Left kidney (tissue), 1 donor: ENCODE measurements at regions not wholly inside any gene's neighbourhood (a gene's known extent, or its start where the extent isn't known, plus 50 kb on each side); places are given as distances from the start of the nearest gene placed in this dataset.

Source experiments
- DNase-seq: peaks from one replicate; pipeline ENCODE4 v3.0.0-alpha.2; 2013

DNA sequence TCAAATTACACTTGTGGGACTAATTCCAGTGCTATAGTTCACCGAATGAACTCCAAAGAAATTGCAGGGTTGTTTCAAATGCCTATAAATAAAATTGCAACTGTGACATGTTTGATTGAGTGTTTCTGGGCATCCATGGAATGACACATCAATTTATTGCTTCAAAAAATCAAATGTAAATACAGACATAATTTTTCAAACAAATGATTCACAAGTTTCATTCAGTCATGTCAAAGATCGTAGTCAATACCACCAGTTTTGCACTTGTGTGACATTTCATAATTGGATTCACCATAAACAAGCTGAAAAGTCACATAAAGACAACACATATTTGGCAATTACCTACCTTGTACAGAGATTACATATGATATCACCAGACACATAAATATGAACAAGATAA is 350.8 kb downstream of the CDH2 start:
- DNase-seq, result no peak

- no peak for DNase-seq
These were observed 351.2 kb downstream of the CDH2 start for GRCh38 chr18:27825689-27826088.

GRCh38 chr18:27824841-27825681 is 351.9 kb downstream of the CDH2 start:
- DNase-seq, result no peak

GRCh38 chr18:27824275-27824674 is 352.7 kb downstream of the CDH2 start:
- no peak for DNase-seq

- DNase-seq, result no peak
These were observed 353.9 kb downstream of the CDH2 start for GRCh38 chr18:27823053-27823452.

DNA sequence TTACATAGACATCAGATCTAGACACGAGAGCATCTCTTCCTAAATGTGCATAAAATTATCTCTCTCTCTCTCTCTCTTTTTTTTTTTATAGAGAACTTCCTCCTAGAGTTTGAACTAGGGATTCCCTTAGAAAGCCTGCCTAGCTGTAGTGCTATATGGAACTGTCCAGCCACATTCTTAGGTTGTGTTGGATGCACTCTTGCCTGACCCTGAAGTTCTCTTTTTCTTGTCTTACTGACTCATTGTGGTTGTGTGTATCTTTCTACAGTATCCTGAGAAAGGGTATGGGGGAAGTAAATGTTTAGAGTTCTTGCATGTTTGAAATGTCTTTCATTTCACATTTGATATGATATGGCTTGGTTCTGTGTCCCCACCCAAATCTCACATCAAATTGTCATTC is 368.2 kb downstream of the CDH2 start:
- no peak for DNase-seq

DNA sequence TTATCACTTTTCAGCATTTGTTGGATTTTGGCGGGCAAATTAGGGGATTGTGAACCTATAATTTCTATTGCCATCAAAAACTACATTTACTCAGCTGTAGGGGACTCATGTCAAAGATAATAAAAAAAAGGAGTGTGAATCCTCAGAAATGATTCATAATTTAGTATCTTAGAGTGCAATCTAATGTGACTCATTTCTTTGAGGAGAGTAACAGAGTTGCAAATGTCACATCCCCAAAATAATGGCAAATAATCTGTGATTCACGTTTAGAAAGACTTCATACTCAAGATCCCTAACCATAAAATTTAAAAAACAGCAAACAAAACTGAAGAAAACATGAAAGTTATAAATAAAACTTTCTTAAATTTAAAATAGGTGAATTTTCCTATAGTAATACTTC is 373.0 kb downstream of the CDH2 start:
- no peak for DNase-seq

GRCh38 chr18:27797484-27797883 is 379.4 kb downstream of the CDH2 start:
- DNase-seq, result no peak

GRCh38 chr18:27794181-27794926 is 382.6 kb downstream of the CDH2 start:
- DNase-seq, result no peak

DNA sequence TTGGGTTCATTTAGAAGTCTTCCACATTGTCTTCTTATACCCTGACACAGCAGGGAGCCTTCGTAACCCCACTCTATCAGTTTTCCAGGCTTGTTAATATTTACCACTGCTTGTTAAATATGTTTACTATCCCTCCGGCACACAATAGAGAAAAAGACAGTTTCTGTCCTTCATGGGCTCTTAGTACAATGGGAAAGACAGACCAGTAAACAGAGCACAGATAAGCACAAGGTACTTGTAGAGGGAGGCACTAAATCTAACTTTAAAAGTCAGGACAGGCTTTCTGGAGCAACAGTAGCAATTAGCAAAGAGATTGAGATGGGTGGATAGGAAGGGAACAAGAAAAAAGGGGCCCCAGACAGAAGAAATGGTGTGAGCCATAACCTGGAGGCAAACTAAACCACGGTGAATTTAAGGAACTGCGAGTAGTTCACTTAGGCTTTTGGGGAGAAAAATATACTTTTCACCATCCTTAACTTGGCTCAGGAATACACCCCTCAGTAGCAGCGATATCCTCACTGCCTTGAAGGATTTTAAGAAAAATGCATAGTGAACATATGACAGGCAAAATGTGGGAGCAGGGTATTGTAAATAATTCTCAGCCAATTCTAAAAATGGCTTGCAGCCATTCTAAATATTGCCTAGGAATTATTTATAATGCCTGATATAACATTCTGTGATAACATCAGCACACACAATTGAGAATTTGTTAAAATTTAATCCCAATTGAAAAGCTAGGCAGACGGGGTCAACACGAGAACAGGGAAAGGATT is 383.7 kb downstream of the CDH2 start:
- no peak for DNase-seq

DNA sequence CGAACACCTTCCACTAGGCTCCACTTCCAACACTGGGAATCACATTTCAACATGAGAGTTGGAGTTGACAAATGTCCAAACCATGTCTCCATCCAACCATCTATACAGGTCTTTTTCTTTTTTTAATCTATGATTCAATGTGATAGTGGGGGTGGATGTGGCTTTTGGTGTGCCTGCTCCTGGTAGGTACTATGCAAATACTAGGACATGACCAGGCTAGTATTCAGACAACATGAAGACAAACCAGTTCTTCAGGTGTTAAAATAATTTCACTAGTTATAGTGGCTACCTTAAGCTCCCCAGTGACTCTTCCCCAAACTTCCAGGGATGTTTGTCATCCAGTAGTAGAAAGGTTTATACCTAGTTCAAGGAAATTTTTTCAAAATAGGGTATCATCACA is 387.5 kb downstream of the CDH2 start:
- DNase-seq, result no peak

DNA sequence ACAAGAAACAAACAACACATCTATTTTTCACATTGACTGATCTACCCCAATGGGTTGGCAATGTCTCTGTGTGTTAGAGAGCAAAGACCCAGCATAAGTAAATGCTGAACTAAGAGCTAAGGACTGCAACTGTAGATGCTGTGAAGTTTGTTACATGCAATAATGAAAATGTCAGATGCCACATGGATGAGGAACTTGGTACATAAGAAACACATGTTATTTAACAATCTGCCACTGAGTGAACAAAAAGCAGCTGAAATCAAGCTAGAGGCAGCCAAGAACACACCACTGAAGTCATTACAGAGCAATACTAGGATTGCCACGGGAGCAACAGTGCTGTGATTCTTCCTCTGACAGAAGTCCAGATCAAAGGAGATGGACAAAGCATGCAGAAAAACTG is 389.4 kb downstream of the CDH2 start:
- no peak for DNase-seq

- no peak for DNase-seq
These were observed 391.0 kb downstream of the CDH2 start for GRCh38 chr18:27785815-27786471.

- DNase-seq, result no peak
These were observed 396.7 kb downstream of the CDH2 start for GRCh38 chr18:27780061-27780745.

DNA sequence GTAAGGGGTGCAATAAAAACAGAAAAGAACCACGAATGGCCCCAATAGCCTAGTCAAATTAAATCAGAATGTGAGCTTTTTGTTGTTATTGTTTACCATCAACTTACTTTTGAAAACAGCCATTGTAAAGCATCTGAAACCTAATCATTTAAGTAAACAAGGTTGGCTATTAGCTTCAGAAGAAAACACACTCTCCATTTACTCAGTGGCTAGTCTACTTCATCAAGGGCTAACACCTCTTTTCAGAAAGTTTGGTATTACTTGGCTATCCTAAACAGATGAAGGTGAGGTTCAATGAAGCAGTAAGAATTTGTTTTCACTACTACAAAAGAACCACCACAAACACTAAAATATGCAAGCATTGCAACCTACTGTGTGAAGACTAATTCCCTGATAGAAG is 398.0 kb downstream of the CDH2 start:
- no peak for DNase-seq

DNA sequence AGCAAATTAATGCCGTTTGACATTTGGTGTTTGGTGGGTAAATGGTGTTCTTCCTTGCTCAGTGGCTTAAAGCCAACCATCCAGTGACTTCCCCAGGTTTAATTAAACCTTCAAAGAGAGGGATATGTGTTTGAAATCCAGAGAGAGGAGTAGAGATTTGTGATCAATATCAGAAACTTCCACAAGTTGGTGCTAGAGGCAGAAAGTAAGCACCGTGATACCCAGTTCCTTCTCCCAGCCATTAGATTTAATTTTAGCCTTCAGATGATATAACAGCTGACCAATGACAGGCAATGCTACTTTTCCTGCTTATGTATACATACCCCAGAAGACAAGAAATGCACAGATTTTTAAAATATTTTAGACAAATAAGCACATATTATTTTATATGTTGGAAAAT is 398.5 kb downstream of the CDH2 start:
- no peak for DNase-seq

DNA sequence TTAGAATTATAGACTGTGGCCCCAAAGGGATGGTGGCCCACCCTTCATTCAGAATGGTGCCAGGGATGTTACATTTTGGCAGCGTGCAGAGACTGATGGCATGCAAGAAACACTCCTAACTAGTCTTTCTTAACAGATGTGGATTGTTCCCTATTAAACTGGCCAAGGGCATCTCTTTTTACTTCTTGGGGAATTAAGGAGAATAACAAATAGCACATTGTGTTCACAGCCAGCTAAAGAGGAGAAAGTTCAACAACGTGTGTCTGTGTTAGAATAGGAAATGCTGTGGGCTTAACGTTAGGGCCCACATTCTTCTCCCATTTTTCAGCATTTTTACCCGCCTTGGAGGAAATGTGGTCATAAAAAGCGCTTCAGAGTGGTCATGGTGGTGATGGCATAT is 404.8 kb downstream of the CDH2 start:
- no peak for DNase-seq

- no peak for DNase-seq
These were observed 405.4 kb downstream of the CDH2 start for GRCh38 chr18:27771571-27771970.

DNA sequence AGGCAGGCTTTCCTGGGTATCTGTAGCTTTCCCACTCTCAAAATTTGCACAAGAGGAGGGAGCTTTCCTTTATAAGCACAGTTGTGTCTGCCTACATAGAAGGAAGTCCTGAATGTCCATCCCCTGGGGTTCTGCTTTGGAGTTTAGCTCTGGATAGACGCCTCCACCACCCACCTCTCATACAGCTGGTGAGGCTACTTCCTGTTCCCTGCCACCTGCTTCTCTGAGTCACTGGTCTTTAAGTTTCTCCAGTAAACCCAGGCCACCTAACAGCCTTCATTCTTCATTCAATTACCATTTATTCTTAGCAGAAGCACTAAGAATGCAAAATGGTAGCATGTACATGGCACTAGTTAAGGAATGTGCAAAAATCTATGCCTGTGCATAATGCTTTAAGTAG is 407.8 kb downstream of the CDH2 start:
- no peak for DNase-seq

GRCh38 chr18:27763936-27764335 is 413.0 kb downstream of the CDH2 start:
- no peak for DNase-seq

DNA sequence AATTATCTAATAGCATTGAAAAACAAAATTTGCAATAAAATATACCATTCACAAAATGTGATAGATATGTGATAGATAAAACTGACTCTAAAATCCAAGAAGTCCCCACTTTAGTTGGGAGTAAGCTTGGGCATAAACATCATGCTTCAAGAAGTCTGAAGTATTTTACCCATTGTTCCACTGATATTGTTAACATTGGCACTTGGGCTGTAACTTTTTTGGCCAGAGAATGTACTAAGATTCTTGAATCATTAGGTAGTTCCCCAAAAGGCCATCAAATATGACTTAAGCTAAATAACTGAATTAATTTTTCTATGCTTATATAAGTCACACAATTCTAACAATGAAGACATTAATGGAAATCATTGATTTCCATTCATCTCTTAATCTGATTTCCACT is 413.6 kb downstream of the CDH2 start:
- DNase-seq, result no peak

DNA sequence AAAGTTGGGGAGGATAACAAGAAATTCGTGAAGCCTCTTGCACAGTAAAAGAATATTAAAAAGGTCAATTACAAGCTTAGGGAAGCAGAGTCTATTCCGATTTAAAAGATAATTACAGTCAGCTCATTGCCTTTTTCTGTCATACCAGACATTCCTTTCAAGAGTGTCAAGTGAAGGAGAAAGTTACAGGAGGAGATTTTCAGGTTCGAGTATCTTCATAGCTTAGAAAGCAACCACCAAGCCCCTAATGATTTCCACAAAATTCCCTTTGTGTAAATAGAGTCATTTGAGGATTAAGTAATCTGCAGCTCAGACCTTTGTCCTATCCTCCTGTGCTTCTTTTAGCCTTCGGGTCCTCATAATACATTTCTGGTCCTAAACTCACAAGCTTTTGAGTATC is 414.9 kb downstream of the CDH2 start:
- no peak for DNase-seq
